H4 (cell line): ENCODE measurements at regions not wholly inside any gene's neighbourhood (a gene's known extent, or its start where the extent isn't known, plus 50 kb on each side); places are given as distances from the start of the nearest gene placed in this dataset.

ENCODE experiments used
- DNase-seq: peaks from one replicate; pipeline ENCODE4 v3.0.0-alpha.2; 2015; ENCODE audit warnings: low spot score

- no peak for DNase-seq
These were observed 228.1 kb upstream of the STEAP1 start for GRCh38 chr7:89926194-89926593.

- DNase-seq = no peak
These were observed 227.6 kb upstream of the STEAP1 start for GRCh38 chr7:89926701-89927100.

- DNase-seq = no peak
These were observed 226.5 kb upstream of the STEAP1 start for GRCh38 chr7:89927762-89928161.

- no peak for DNase-seq
These were observed 225.8 kb upstream of the STEAP1 start for GRCh38 chr7:89928451-89928850.

GRCh38 chr7:89934101-89934500 lies 220.2 kb upstream of the STEAP1 start:
- no peak for DNase-seq

- DNase-seq = no peak
These were observed 210.7 kb upstream of the STEAP1 start for GRCh38 chr7:89943525-89944050.

GRCh38 chr7:89958525-89959068 lies 195.7 kb upstream of the STEAP1 start:
- no peak for DNase-seq

GRCh38 chr7:89966067-89966664 lies 188.1 kb upstream of the STEAP1 start:
- DNase-seq = no peak

GRCh38 chr7:89975577-89975976 lies 178.7 kb upstream of the STEAP1 start:
- DNase-seq = no peak

- DNase-seq = no peak
These were observed 166.6 kb upstream of the STEAP1 start for GRCh38 chr7:89987665-89988064.

GRCh38 chr7:89988074-89988473 lies 166.2 kb upstream of the STEAP1 start:
- DNase-seq = no peak

- no peak for DNase-seq
These were observed 164.8 kb upstream of the STEAP1 start for GRCh38 chr7:89989454-89989853.

- DNase-seq = no peak
These were observed 159.8 kb upstream of the STEAP1 start for GRCh38 chr7:89994483-89994882.

- DNase-seq = no peak
These were observed 155.7 kb upstream of the STEAP1 start for GRCh38 chr7:89998554-89998953.

GRCh38 chr7:90005836-90006235 lies 148.4 kb upstream of the STEAP1 start:
- DNase-seq = no peak

- no peak for DNase-seq
These were observed 147.1 kb upstream of the STEAP1 start for GRCh38 chr7:90007001-90007654.

- no peak for DNase-seq
These were observed 146.4 kb upstream of the STEAP1 start for GRCh38 chr7:90007831-90008230.

GRCh38 chr7:90022213-90022612 lies 132.1 kb upstream of the STEAP1 start:
- no peak for DNase-seq

- DNase-seq = no peak
These were observed 128.5 kb upstream of the STEAP1 start for GRCh38 chr7:90025771-90026170.

GRCh38 chr7:90033850-90034249 lies 120.4 kb upstream of the STEAP1 start:
- DNase-seq = no peak

- DNase-seq = no peak
These were observed 101.2 kb upstream of the STEAP1 start for GRCh38 chr7:90053094-90053493.

- DNase-seq = no peak
These were observed 93.2 kb upstream of the STEAP1 start for GRCh38 chr7:90061077-90061476.

- no peak for DNase-seq
These were observed 89.9 kb upstream of the STEAP1 start for GRCh38 chr7:90064370-90064769.
